Breast epithelium (tissue), 3 donors: ENCODE measurements at regions not wholly inside any gene's neighbourhood (a gene's known extent, or its start where the extent isn't known, plus 50 kb on each side); places are given as distances from the start of the nearest gene placed in this dataset.

Source experiments
- CTCF ChIP-seq, 3 donors: fragments of 450-650 bp; IDR thresholded peaks; one replicate each; pipeline ENCODE4 v1.5.1; 2016 to 2017; ENCODE audit warnings: antibody characterized with exemption in 3 of 3, mild to moderate bottlenecking in 3 of 3, moderate library complexity in 3 of 3
- POLR2A ChIP-seq: fragments of 450-650 bp; IDR thresholded peaks from one replicate; pipeline ENCODE4 v1.6.1; 2016; ENCODE audit warnings: antibody characterized with exemption, mild to moderate bottlenecking, moderate library complexity
- POLR2AphosphoS5 ChIP-seq, 3 donors: sonication (generic); formaldehyde crosslinking; IDR thresholded peaks; one replicate each; pipeline ENCODE4 v1.6.1; 2017; ENCODE audit warnings: antibody characterized with exemption in 3 of 3

- TF ChIP-seq CTCF (IDR thresholded peaks at IDR 0.05) (no peak), POLR2A (no peak), POLR2AphosphoS5 (IDR thresholded peaks at IDR 0.05) (no peak)
Measured at GRCh38 chr11:79768343-79768742, 327.5 kb upstream of the TENM4 start.
